Neural progenitor cell (in vitro differentiated cells): ENCODE measurements at regions not wholly inside any gene's neighbourhood (a gene's known extent, or its start where the extent isn't known, plus 50 kb on each side); places are given as distances from the start of the nearest gene placed in this dataset.

Experiments used
- DNase-seq: peaks from one replicate; pipeline ENCODE4 v3.0.0-alpha.2; 2016; ENCODE audit warnings: low spot score
- H2AFZ ChIP-seq: fragments of 200-600 bp; sonication (generic); replicated peaks from 2 replicates; pipeline ENCODE4 v1.6.1; 2016; ENCODE audit warnings: antibody characterized with exemption
- H3F3A ChIP-seq: fragments of 200-600 bp; sonication (generic); 2 replicates; pipeline ENCODE4 v1.6.1; 2016; ENCODE audit warnings: antibody characterized with exemption, low read depth
- H3K27ac ChIP-seq: fragments of 200-600 bp; sonication (generic); 2 replicates; pipeline ENCODE4 v1.5.1; 2016; ENCODE audit warnings: mild to moderate bottlenecking
- H3K27me3 ChIP-seq: fragments of 200-600 bp; sonication (generic); 2 replicates; pipeline ENCODE4 v1.6.1; 2016; ENCODE audit warnings: mild to moderate bottlenecking, moderate library complexity
- H3K36me3 ChIP-seq: fragments of 200-600 bp; sonication (generic); 2 replicates; pipeline ENCODE4 v1.5.1; 2016
- H3K4me1 ChIP-seq: fragments of 200-600 bp; sonication (generic); 2 replicates; pipeline ENCODE4 v1.6.1; 2016; ENCODE audit warnings: mixed run types
- H3K4me2 ChIP-seq: fragments of 200-600 bp; sonication (generic); 2 replicates; pipeline ENCODE4 v1.6.1; 2016
- H3K4me3 ChIP-seq: fragments of 200-600 bp; sonication (generic); 2 replicates; pipeline ENCODE4 v1.5.1; 2016
- H3K79me2 ChIP-seq: fragments of 200-600 bp; sonication (generic); 2 replicates; pipeline ENCODE4 v1.6.1; 2016; ENCODE audit warnings: low read depth
- H3K9ac ChIP-seq: fragments of 200-600 bp; sonication (generic); 2 replicates; pipeline ENCODE4 v1.6.1; 2016
- H3K9me3 ChIP-seq: fragments of 200-600 bp; sonication (generic); 2 replicates; pipeline ENCODE4 v1.5.1; 2016; ENCODE audit warnings: low read depth
- H4K20me1 ChIP-seq: fragments of 200-600 bp; sonication (generic); 2 replicates; pipeline ENCODE4 v1.6.1; 2016; ENCODE audit warnings: low read depth
- H3K27ac Mint-ChIP-seq: 3 replicates; pipeline ENCODE4 v1.8.0; 2021; ENCODE audit warnings: mixed read lengths
- H3K27me3 Mint-ChIP-seq: 2 replicates; pipeline ENCODE4 v1.8.0; 2022; ENCODE audit warnings: low read depth, mild to moderate bottlenecking, inconsistent platforms, moderate library complexity, mixed read lengths; ENCODE audit not compliant: insufficient read depth
- H3K36me3 Mint-ChIP-seq: 3 replicates; pipeline ENCODE4 v1.8.0; 2021; ENCODE audit warnings: mixed read lengths
- H3K4me1 Mint-ChIP-seq: 3 replicates; pipeline ENCODE4 v1.8.0; 2021; ENCODE audit warnings: mixed read lengths
- H3K4me3 Mint-ChIP-seq: 3 replicates; pipeline ENCODE4 v1.8.0; 2021; ENCODE audit warnings: mild to moderate bottlenecking, moderate library complexity, mixed read lengths
- H3K9me3 Mint-ChIP-seq: 3 replicates; pipeline ENCODE4 v1.8.0; 2020; ENCODE audit warnings: mixed read lengths
- EZH2 ChIP-seq: fragments of 200-600 bp; sonication (generic); IDR thresholded peaks from 2 replicates; pipeline ENCODE4 v1.6.1; 2017; ENCODE audit warnings: antibody characterized with exemption, mild to moderate bottlenecking, moderate library complexity
- EZH2phosphoT487 ChIP-seq: fragments of 200-600 bp; sonication (generic); IDR thresholded peaks from 2 replicates; pipeline ENCODE4 v1.6.1; 2017; ENCODE audit warnings: antibody characterized with exemption
- TF ChIP-seq, protein P1 (sequence below): fragments of 200-600 bp; sonication (generic); IDR thresholded peaks from 2 replicates; pipeline ENCODE4 v1.5.1; 2017; ENCODE audit warnings: antibody characterized with exemption, mild to moderate bottlenecking

- no peak overlapping the region for H3K4me3 Mint-ChIP-seq
- Histone ChIP-seq H4K20me1 (no peaks in the 10 kb centered on the region), H3K4me3 (no peak overlapping the region), H3F3A (no peaks in the 10 kb centered on the region), H3K27me3 (no peaks in the 10 kb centered on the region), H2AFZ (no peak overlapping the region), H3K4me2 (no peak overlapping the region), H3K9ac (no peak overlapping the region), H3K9me3 (no peaks in the 10 kb centered on the region), H3K79me2 (no peaks in the 10 kb centered on the region), H3K27ac (no peak overlapping the region), H3K4me1 (no peaks in the 10 kb centered on the region), H3K36me3 (no peaks in the 10 kb centered on the region)
- no peaks in the 10 kb centered on the region for H3K27me3 Mint-ChIP-seq
- TF ChIP-seq EZH2phosphoT487 (no peak), EZH2 (no peak)
- TF ChIP-seq, protein P1, sequence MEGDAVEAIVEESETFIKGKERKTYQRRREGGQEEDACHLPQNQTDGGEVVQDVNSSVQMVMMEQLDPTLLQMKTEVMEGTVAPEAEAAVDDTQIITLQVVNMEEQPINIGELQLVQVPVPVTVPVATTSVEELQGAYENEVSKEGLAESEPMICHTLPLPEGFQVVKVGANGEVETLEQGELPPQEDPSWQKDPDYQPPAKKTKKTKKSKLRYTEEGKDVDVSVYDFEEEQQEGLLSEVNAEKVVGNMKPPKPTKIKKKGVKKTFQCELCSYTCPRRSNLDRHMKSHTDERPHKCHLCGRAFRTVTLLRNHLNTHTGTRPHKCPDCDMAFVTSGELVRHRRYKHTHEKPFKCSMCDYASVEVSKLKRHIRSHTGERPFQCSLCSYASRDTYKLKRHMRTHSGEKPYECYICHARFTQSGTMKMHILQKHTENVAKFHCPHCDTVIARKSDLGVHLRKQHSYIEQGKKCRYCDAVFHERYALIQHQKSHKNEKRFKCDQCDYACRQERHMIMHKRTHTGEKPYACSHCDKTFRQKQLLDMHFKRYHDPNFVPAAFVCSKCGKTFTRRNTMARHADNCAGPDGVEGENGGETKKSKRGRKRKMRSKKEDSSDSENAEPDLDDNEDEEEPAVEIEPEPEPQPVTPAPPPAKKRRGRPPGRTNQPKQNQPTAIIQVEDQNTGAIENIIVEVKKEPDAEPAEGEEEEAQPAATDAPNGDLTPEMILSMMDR: no peak
- no peak overlapping the region for H3K27ac Mint-ChIP-seq
- DNase-seq: no peak
- peaks cover 2% of the 10 kb centered on the region for H3K9me3 Mint-ChIP-seq
- no peaks in the 10 kb centered on the region for H3K36me3 Mint-ChIP-seq
- no peaks in the 10 kb centered on the region for H3K4me1 Mint-ChIP-seq
Measured at GRCh38 chr1:79128722-79129121, 122.2 kb upstream of the ADGRL4 start.

- Histone ChIP-seq H3F3A (no peaks in the 10 kb centered on the region), H3K79me2 (no peaks in the 10 kb centered on the region), H3K9ac (no peak overlapping the region), H3K9me3 (no peaks in the 10 kb centered on the region), H4K20me1 (no peaks in the 10 kb centered on the region), H3K27me3 (no peaks in the 10 kb centered on the region), H3K4me2 (no peak overlapping the region), H3K27ac (no peak overlapping the region), H3K4me1 (no peaks in the 10 kb centered on the region), H3K4me3 (no peak overlapping the region), H3K36me3 (no peaks in the 10 kb centered on the region), H2AFZ (peak overlapping the region; percentile 27)
- no peak for DNase-seq
- Mint-ChIP-seq H3K27ac (no peak overlapping the region), H3K4me3 (no peak overlapping the region), H3K4me1 (no peaks in the 10 kb centered on the region), H3K27me3 (no peaks in the 10 kb centered on the region), H3K36me3 (no peaks in the 10 kb centered on the region), H3K9me3 (no peaks in the 10 kb centered on the region)
- TF ChIP-seq EZH2phosphoT487: no peak
- TF ChIP-seq, protein P1: no peak
- TF ChIP-seq EZH2: no peak
Measured at GRCh38 chr1:79124756-79125155, 118.2 kb upstream of the ADGRL4 start.

- no peak overlapping the region for H3K27ac Mint-ChIP-seq
- no peaks in the 10 kb centered on the region for H3K9me3 Mint-ChIP-seq
- Histone ChIP-seq H3K79me2 (no peaks in the 10 kb centered on the region), H3K4me1 (no peaks in the 10 kb centered on the region), H3K9me3 (no peaks in the 10 kb centered on the region), H3F3A (no peaks in the 10 kb centered on the region), H3K36me3 (no peaks in the 10 kb centered on the region), H2AFZ (no peak overlapping the region), H3K9ac (no peak overlapping the region), H3K4me3 (no peak overlapping the region), H3K27ac (no peak overlapping the region), H3K4me2 (no peak overlapping the region), H3K27me3 (no peaks in the 10 kb centered on the region), H4K20me1 (no peaks in the 10 kb centered on the region)
- no peak overlapping the region for H3K4me3 Mint-ChIP-seq
- no peak for DNase-seq
- TF ChIP-seq EZH2phosphoT487: no peak
- TF ChIP-seq, protein P1: no peak
- TF ChIP-seq EZH2: no peak
- H3K27me3 Mint-ChIP-seq: no peaks in the 10 kb centered on the region
- H3K36me3 Mint-ChIP-seq: no peaks in the 10 kb centered on the region
- H3K4me1 Mint-ChIP-seq: no peaks in the 10 kb centered on the region
Measured at GRCh38 chr1:79122521-79122920, 116.0 kb upstream of the ADGRL4 start.

DNA sequence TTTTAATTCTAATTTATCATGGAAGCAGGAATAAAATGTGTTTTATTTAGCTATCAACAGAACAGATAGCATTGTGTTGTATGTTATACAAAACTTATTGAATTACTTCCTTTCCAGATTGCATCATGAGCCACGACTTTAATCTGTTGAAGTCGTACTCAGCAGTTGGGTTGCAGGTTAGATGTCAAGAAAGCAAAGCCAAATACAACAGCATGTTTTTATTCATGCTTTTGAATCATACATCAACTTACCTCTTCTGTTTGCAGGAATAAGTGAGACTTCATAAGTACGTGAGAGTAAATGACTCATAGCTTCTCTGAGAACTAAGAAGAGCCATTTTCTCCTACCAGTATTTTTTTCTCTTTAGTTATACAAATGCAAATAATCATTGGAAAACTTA is 110.8 kb upstream of the ADGRL4 start:
- no peak overlapping the region for H2AFZ ChIP-seq
- no peaks in the 10 kb centered on the region for H3K36me3 ChIP-seq
- H3K4me1 ChIP-seq: no peaks in the 10 kb centered on the region
- Mint-ChIP-seq H3K27me3 (no peaks in the 10 kb centered on the region), H3K27ac (no peak overlapping the region), H3K9me3 (no peaks in the 10 kb centered on the region), H3K4me1 (no peaks in the 10 kb centered on the region), H3K4me3 (no peak overlapping the region), H3K36me3 (no peaks in the 10 kb centered on the region)
- no peak for TF ChIP-seq EZH2phosphoT487
- no peak for TF ChIP-seq EZH2
- TF ChIP-seq, protein P1: no peak
- no peak overlapping the region for H3K4me3 ChIP-seq
- no peaks in the 10 kb centered on the region for H3F3A ChIP-seq
- no peak overlapping the region for H3K4me2 ChIP-seq
- no peaks in the 10 kb centered on the region for H3K9me3 ChIP-seq
- H3K27me3 ChIP-seq: no peaks in the 10 kb centered on the region
- no peaks in the 10 kb centered on the region for H3K79me2 ChIP-seq
- no peak for DNase-seq
- no peak overlapping the region for H3K27ac ChIP-seq
- no peaks in the 10 kb centered on the region for H4K20me1 ChIP-seq
- H3K9ac ChIP-seq: no peak overlapping the region
